ENCODE measurements at regions not wholly inside any gene's neighbourhood (a gene's known extent, or its start where the extent isn't known, plus 50 kb on each side); places are given as distances from the start of the nearest gene placed in this dataset.

DNA sequence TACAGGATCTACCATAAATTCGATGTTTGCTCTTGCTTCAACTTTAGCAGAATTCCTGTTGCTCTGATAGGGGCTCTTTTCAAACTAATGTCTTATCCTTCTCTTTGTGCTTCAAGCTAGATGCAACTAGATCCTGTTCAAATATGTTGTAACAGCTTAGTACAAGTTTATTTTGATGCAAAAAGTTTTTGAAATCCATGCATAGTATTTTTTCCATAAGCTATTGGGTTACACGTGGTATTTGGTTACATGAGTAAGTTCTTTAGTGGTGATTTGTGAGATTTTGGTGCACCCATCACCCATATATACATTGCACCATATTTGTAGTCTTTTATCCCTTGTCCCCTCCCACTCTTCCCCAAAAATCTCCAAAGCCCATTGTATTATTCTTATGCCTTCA is 907.7 kb downstream of the LTN1 start:
- TF ChIP-seq, protein P1, sequence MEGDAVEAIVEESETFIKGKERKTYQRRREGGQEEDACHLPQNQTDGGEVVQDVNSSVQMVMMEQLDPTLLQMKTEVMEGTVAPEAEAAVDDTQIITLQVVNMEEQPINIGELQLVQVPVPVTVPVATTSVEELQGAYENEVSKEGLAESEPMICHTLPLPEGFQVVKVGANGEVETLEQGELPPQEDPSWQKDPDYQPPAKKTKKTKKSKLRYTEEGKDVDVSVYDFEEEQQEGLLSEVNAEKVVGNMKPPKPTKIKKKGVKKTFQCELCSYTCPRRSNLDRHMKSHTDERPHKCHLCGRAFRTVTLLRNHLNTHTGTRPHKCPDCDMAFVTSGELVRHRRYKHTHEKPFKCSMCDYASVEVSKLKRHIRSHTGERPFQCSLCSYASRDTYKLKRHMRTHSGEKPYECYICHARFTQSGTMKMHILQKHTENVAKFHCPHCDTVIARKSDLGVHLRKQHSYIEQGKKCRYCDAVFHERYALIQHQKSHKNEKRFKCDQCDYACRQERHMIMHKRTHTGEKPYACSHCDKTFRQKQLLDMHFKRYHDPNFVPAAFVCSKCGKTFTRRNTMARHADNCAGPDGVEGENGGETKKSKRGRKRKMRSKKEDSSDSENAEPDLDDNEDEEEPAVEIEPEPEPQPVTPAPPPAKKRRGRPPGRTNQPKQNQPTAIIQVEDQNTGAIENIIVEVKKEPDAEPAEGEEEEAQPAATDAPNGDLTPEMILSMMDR (IDR thresholded peaks at IDR 0.05): no peak
- TF ChIP-seq POLR2A (IDR thresholded peaks at IDR 0.05): no peak

Data from uterus (tissue), 2 donors.